Natural killer cell (primary cell): ENCODE measurements at regions not wholly inside any gene's neighbourhood (a gene's known extent, or its start where the extent isn't known, plus 50 kb on each side); places are given as distances from the start of the nearest gene placed in this dataset.

Source experiments
- ATAC-seq, 3 donors: fragments of 150-1000 bp in 2 of 3; fragments of 200-7000 bp in 1 of 3; cut with Tn5 transposase; 1 replicate in 1 of 3; 2 replicates in 2 of 3; pipeline ENCODE4 v1.10.0; 2021; ENCODE audit warnings: mild to moderate bottlenecking in 2 of 3, moderate library complexity in 2 of 3
- DNase-seq, 2 donors: peaks; one replicate each; pipeline versions ENCODE4 v3.0.0 to v3.0.0-alpha.2; 2013 to 2021; ENCODE audit warnings: mixed read lengths in 1 of 2
- H3K27ac ChIP-seq: one replicate; pipeline ENCODE4 v1.5.1; 2013; ENCODE audit warnings: mild to moderate bottlenecking, low read length
- H3K27me3 ChIP-seq: one replicate; pipeline ENCODE4 v1.6.1; 2013; ENCODE audit warnings: low read length; ENCODE audit not compliant: control insufficient read depth, insufficient read depth
- H3K36me3 ChIP-seq: one replicate; pipeline ENCODE4 v1.6.1; 2013; ENCODE audit warnings: low read length; ENCODE audit not compliant: control insufficient read depth, insufficient read depth
- H3K4me1 ChIP-seq: one replicate; pipeline ENCODE4 v1.6.1; 2013; ENCODE audit warnings: low read length; ENCODE audit not compliant: control insufficient read depth, insufficient read depth
- H3K4me3 ChIP-seq: one replicate; pipeline ENCODE4 v1.5.1; 2013; ENCODE audit warnings: low read length
- H3K9me3 ChIP-seq: one replicate; pipeline ENCODE4 v1.6.1; 2013; ENCODE audit warnings: low read length; ENCODE audit not compliant: control insufficient read depth, insufficient read depth
- H3K27ac Mint-ChIP-seq, 2 donors: one replicate each; pipeline ENCODE4 v1.8.0; 2022; ENCODE audit warnings: mild to moderate bottlenecking in 2 of 2, mixed read lengths in 2 of 2, moderate library complexity in 1 of 2
- H3K27me3 Mint-ChIP-seq, 2 donors: one replicate each; pipeline ENCODE4 v1.8.0; 2022; ENCODE audit warnings: low read depth in 2 of 2, mixed read lengths in 2 of 2
- H3K36me3 Mint-ChIP-seq: one replicate; pipeline ENCODE4 v1.8.0; 2022; ENCODE audit warnings: mixed read lengths
- H3K4me1 Mint-ChIP-seq, 2 donors: one replicate each; pipeline ENCODE4 v1.8.0; 2022; ENCODE audit warnings: mixed read lengths in 2 of 2
- H3K4me3 Mint-ChIP-seq: one replicate; pipeline ENCODE4 v1.8.0; 2022; ENCODE audit warnings: mild to moderate bottlenecking, moderate library complexity, mixed read lengths
- H3K9me3 Mint-ChIP-seq, 2 donors: one replicate each; pipeline ENCODE4 v1.8.0; 2022; ENCODE audit warnings: mixed read lengths in 2 of 2
- WGBS: methylation state at CpG from one replicate; pipeline ENCODE4 v1.1.7; 2013; ENCODE audit warnings: missing lambda C conversion rate; ENCODE audit not compliant: insufficient coverage; 5-methylcytosine and 5-hydroxymethylcytosine counted together
- intact Hi-C: fragments of 100-400 bp; cut with micrococcal nuclease; formaldehyde crosslinking; loops from one replicate; pipeline ENCODE4 v1.14.2; 2022
- TF ChIP-seq, protein P1 (sequence below): fragments of 200-600 bp; IDR thresholded peaks from one replicate; pipeline ENCODE4 v1.8.0; 2022; ENCODE audit warnings: antibody characterized with exemption

DNA sequence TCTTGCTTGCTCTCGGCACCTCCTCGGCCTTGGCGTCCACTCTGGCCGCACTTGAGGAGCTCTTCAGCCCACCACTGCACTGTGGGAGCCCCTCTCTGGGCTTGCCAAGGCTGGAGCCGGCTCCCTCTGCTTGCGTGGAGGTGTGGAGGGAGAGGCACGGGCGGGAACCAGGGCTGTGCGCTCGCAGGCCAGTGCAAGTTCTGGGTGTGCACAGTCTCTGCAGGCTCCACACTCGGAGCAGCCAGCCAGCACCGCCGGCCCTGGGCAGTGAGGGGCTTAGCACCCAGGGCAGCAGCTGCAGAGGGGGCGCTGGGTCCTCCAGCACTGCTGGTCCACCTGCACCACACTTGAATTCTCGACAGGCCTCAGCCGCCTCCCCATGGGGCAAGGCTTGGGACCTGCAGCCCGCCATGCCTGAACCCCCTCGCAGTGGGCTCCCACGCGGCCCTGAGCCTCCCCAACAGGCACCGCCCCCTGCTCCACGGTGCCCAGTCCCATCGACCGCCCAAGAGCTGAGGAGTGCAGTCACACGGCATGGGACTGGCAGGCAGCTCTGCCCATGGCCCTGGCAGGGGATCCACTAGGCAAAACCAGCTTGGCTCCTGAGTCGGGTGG, 411.2 kb upstream of the CHAC2 start:
- Histone ChIP-seq H3K36me3 (no peaks in the 10 kb centered on the region), H3K27me3 (no peaks in the 10 kb centered on the region), H3K9me3 (no peaks in the 10 kb centered on the region), H3K4me1 (no peaks in the 10 kb centered on the region), H3K4me3 (no peak overlapping the region), H3K27ac (no peak overlapping the region)
- no peak overlapping the region for H3K4me3 Mint-ChIP-seq
- no peak for ATAC-seq
- H3K9me3 Mint-ChIP-seq, result peaks cover 4% of the 10 kb centered on the region in 2 donors
- no peak for DNase-seq
- TF ChIP-seq, protein P1, sequence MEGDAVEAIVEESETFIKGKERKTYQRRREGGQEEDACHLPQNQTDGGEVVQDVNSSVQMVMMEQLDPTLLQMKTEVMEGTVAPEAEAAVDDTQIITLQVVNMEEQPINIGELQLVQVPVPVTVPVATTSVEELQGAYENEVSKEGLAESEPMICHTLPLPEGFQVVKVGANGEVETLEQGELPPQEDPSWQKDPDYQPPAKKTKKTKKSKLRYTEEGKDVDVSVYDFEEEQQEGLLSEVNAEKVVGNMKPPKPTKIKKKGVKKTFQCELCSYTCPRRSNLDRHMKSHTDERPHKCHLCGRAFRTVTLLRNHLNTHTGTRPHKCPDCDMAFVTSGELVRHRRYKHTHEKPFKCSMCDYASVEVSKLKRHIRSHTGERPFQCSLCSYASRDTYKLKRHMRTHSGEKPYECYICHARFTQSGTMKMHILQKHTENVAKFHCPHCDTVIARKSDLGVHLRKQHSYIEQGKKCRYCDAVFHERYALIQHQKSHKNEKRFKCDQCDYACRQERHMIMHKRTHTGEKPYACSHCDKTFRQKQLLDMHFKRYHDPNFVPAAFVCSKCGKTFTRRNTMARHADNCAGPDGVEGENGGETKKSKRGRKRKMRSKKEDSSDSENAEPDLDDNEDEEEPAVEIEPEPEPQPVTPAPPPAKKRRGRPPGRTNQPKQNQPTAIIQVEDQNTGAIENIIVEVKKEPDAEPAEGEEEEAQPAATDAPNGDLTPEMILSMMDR, result no peak
- no peaks in the 10 kb centered on the region for H3K4me1 Mint-ChIP-seq
- H3K27ac Mint-ChIP-seq, result no peak overlapping the region
- H3K27me3 Mint-ChIP-seq, result no peaks in the 10 kb centered on the region
- intact Hi-C loops, result no loop called here
- no peaks in the 10 kb centered on the region for H3K36me3 Mint-ChIP-seq
- 95% methylated on average over 26 of the region's 26 CpGs for WGBS

DNA sequence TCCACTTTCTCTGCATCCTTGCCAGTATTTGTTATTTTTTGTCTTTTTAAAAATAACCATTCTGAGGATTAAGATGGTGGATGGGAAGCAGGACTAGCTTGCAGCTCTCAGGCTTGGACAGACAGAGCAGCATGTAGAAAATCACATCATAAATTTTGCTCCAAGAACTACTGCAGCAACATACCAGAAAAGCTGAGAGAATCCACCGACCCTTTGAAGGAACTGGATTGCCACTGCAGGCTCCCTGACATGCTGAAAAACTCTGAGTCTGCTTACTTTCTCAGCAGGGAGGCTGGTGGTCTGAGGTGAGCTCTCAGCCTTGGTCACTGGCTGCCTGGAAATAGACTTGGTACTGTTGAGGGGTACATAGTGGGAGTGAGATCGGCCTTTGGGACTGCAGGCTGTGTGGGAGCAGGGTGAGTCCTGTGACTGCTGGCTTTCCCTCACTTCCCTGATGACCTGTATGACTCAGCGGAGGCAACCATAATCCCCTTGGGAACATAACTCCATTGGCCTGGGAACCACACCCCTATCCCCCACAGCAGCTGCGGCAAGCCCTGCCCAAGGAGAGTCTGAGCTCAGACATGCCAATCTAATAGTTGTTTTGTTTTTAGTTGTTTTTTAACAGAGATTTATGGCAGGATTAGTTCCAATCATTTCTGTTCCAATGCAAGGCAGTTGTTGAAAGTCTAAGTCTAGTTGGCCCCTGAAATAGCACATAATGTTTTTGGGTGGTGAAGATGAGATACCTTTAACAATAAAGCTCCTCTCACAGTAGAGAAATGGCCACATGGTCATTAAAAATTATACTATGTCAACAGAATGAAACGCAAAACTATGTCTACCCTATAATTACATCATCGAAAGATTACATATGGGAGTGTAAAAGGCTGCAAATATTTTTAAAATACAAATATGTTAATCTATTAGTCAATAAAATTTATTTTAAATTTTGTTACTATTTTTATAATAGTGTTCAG, 414.2 kb upstream of the CHAC2 start:
- no peak overlapping the region for H3K4me3 Mint-ChIP-seq
- no peak overlapping the region for H3K4me3 ChIP-seq
- ATAC-seq, result no peak
- no peaks in the 10 kb centered on the region for H3K27me3 Mint-ChIP-seq
- H3K27me3 ChIP-seq, result no peaks in the 10 kb centered on the region
- 95% methylated on average over 4 of the region's 6 CpGs for WGBS
- no peaks in the 10 kb centered on the region for H3K36me3 Mint-ChIP-seq
- H3K9me3 ChIP-seq, result no peaks in the 10 kb centered on the region
- H3K27ac ChIP-seq, result no peak overlapping the region
- no peaks in the 10 kb centered on the region for H3K4me1 ChIP-seq
- H3K36me3 ChIP-seq, result no peaks in the 10 kb centered on the region
- DNase-seq, result no peak
- H3K9me3 Mint-ChIP-seq, result peaks cover 4 to 9% of the 10 kb centered on the region in 2 donors
- intact Hi-C loops, result no loop called here
- no peak overlapping the region for H3K27ac Mint-ChIP-seq
- H3K4me1 Mint-ChIP-seq, result no peaks in the 10 kb centered on the region
- TF ChIP-seq, protein P1, result no peak

DNA sequence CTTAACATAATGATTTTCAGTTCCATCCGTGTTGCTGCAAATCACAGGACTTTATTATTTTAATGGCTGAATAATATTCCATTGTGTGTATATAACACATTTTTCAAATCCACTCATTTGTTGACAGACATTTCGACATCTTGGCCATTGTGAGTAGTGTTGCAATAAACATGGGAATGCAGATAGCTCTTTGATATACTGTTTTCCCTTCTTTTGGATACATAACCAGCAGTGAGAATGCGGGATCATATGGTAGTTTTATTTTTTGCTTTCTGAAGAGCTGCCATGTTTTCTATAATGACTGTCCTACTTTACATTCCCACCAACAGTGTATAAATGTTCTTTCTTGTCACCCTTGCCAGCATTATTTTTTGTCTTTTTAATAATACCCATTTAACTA, 420.3 kb upstream of the CHAC2 start:
- H3K9me3 ChIP-seq, result no peaks in the 10 kb centered on the region
- DNase-seq (no peak), ATAC-seq (no peak)

More for the DNA sequence above, 420.3 kb upstream of the CHAC2 start:
- H3K27ac Mint-ChIP-seq, result no peak overlapping the region
- no peaks in the 10 kb centered on the region for H3K27me3 ChIP-seq
- H3K27me3 Mint-ChIP-seq, result no peaks in the 10 kb centered on the region
- peaks cover 6 to 14% of the 10 kb centered on the region in 2 donors for H3K9me3 Mint-ChIP-seq
- H3K4me3 ChIP-seq, result no peak overlapping the region
- WGBS, result no CpG with 5 or more reads among the region's 3 CpGs
- intact Hi-C loops, result no loop called here
- H3K36me3 Mint-ChIP-seq, result no peaks in the 10 kb centered on the region
- no peaks in the 10 kb centered on the region for H3K4me1 Mint-ChIP-seq
- TF ChIP-seq, protein P1, result no peak
- H3K4me3 Mint-ChIP-seq, result no peak overlapping the region
- H3K36me3 ChIP-seq, result no peaks in the 10 kb centered on the region
- no peak overlapping the region for H3K27ac ChIP-seq
- no peaks in the 10 kb centered on the region for H3K4me1 ChIP-seq
